ENCODE measurements at regions not wholly inside any gene's neighbourhood (a gene's known extent, or its start where the extent isn't known, plus 50 kb on each side); places are given as distances from the start of the nearest gene placed in this dataset.
"Not testable (repeated sequence)": the region's sequence is repeated elsewhere in the genome, so short reads cannot be mapped to it uniquely, and the experiment has no call there.

GRCh38 chr3:87793337-87793877 lies 265.4 kb downstream of the CGGBP1 start:
- DNase-seq (ENCODE audit: low spot score): no peak

DNA sequence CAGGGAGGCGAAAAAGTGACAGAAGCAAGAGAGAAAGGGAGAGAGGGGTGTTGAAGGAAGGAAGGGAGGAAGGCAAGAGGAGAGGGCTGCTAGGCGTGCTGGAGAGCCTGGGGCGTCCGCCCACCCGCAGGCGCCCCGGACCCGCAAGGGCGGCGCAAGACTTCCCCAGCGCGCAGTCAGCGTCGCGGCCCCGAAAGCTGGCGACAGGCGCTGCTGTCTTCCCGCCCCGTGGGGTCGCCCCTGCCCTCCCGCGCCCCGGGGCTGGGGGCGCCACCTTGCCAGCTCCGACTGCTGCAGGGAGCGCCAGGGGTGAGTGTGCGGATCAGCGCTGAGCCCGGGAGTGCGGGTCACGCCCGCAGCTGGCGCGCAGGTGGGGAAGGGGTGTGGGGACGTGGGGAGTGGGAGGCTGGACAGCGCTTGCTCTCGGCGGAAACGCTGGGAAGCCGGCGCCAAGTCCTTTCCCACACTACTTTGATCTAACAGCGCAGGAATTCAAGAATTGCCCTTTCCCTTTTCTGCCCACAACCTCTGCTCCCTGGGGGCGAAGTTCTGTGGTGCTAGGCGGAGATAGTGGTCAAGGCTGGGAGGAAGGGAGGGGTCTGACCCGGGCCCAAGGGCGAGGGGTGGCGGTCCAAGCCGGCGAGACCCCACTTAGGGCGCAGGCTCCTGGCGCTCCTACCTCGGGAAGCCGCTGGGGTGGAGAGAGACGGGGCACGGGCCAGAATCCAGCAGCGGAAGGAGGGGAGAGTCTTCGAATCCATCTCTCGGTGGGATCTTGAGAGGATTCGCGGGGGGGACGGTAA lies 266.1 kb downstream of the CGGBP1 start, which contains the start of gene HTR1F:
HTR1F (plus strand) TSS at position 173 of the 803 bp plus-strand sequence.
- peak; percentile 72 for DNase-seq (ENCODE audit: low spot score)

GRCh38 chr3:87792198-87792533 lies 266.6 kb downstream of the CGGBP1 start:
- no peak for DNase-seq (ENCODE audit: low spot score)

- DNase-seq (ENCODE audit: low spot score): no peak
Observed at GRCh38 chr3:87791248-87792027, 267.4 kb downstream of the CGGBP1 start.

GRCh38 chr3:87789049-87789448 lies 269.8 kb downstream of the CGGBP1 start:
- DNase-seq (ENCODE audit: low spot score): not testable (repeated sequence)

GRCh38 chr3:87788516-87788915 lies 270.3 kb downstream of the CGGBP1 start:
- DNase-seq (ENCODE audit: low spot score): no peak

- no peak for DNase-seq (ENCODE audit: low spot score)
Observed at GRCh38 chr3:87780811-87781210, 278.0 kb downstream of the CGGBP1 start.

DNA sequence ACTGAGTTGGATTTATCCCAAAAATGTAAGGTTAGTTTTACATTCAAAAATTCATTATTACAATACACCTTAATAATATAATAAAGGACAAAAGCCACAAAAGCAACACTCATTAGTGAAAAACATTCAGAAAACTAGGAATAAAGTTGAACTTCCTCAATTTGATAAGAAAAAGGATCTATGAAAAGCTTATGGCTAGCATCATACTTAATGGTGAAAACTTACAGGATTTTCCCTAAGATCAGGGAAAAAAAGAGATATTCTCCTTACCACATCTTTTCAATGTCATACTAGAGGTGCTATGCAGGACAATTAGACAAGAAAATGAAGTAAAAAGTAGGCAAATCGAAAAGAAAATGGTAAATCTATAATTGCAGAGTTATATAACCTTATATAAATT lies 279.9 kb downstream of the CGGBP1 start:
- no peak for DNase-seq (ENCODE audit: low spot score)

DNA sequence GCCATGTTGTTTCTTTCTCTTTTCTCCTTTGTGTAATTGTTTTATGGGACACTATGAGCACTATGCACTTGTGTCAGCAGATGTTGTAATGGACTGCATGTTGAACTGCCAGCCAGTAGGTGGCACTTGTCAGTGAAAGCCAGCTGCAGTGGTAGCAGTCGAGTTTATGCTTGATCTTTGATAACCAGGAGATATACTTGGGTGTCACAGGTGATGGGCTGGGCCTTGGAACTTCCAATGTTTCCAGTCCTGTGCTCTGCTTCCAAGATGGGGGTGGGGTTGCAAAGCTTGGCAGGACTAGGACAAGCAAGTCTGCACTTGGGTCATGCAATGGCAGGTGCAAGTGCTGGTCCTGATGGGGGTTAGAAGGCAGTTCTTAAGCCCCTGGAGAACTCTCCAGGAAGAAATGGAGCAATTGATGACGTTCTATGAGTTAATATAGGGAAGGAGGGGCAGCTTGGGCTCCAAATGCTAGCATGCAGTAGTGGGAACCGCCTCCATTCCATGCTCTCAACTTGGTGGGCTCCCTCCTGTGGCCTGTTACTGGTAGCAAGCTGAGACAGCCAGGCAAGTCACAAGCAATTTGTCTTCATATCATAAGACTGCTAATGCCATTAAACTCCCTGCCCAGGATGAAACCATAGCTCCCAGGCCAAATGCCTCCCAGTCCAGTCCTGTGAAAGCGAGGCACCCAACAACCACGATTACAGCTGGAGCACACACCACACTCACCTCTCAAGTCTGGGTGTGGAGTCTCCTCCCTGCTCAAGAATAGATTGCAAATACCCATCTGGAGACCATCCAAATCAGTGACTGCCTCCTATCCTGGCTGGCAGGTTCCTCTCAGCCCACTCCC lies 287.2 kb downstream of the CGGBP1 start:
- DNase-seq (ENCODE audit: low spot score): peak; percentile 51

- DNase-seq (ENCODE audit: low spot score): no peak
Observed at GRCh38 chr3:87766721-87767120, 292.1 kb downstream of the CGGBP1 start.

GRCh38 chr3:87765256-87765655 lies 293.5 kb downstream of the CGGBP1 start:
- DNase-seq (ENCODE audit: low spot score): no peak

DNA sequence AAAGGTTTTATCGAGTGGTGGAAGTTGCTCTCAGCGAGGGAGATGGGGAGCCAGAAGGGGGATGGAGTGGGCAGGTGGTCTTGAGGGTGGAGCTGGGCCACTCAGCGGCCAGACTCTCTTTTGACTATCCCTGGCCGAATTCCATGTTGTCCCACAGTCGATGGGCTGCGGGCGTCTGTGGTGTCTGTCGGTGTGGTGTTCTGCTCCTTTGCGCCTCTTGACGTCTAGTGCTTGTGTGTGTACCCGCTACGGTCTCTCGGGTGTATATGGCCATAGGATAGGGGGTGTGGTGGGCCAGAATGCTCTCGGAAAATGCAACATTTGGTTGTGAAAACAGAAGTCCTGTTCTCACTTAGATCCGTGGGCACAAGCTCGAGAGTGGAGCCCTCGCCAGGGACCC lies 297.0 kb downstream of the CGGBP1 start:
- no peak for DNase-seq (ENCODE audit: low spot score)

- no peak for DNase-seq (ENCODE audit: low spot score)
Observed at GRCh38 chr3:87761341-87761740, 297.5 kb downstream of the CGGBP1 start.

- DNase-seq (ENCODE audit: low spot score): no peak
Observed at GRCh38 chr3:87756616-87757015, 302.2 kb downstream of the CGGBP1 start.

DNA sequence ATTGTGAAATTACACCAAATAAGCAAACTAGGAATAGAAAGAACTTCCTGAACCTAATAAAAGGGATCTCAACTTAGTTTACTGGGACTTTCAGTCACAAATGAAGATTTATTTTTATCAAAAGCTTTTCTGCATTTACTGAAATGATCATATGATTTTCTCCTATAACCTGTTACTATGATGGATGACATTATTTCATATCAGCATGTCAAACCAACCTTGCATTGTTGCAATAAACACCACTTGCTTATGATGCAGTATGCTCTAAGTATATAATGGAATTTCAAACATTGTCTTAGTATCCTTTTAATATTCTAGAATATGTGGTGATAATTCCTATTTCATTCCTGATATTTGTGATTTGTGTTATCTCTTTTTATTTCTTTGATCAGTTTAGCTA lies 303.0 kb downstream of the CGGBP1 start:
- DNase-seq (ENCODE audit: low spot score): no peak

GRCh38 chr3:87742250-87742649 lies 316.6 kb downstream of the CGGBP1 start:
- DNase-seq (ENCODE audit: low spot score): no peak

- not testable (repeated sequence) for DNase-seq (ENCODE audit: low spot score)
Observed at GRCh38 chr3:87740894-87741293, 317.9 kb downstream of the CGGBP1 start.

DNA sequence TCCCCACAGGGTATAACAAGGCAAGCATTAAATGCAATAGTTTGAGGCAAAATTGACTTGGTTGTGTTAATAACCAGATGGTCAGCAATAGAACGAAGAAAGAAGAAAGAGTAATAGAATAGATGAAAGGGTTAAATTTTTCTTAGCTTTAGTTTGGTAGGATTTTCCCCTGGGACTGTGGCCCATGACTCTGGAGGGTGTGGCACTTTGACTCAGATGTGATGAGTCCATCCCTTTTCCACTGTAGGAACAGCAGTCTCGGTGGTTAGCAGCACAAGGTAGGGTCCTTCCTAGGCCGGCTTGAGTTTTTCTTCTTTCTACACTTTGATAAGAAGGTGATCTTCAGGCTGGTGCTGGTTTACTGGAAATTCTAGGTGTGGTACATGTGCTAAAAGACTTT lies 321.0 kb downstream of the CGGBP1 start:
- DNase-seq (ENCODE audit: low spot score): not testable (repeated sequence)

DNA sequence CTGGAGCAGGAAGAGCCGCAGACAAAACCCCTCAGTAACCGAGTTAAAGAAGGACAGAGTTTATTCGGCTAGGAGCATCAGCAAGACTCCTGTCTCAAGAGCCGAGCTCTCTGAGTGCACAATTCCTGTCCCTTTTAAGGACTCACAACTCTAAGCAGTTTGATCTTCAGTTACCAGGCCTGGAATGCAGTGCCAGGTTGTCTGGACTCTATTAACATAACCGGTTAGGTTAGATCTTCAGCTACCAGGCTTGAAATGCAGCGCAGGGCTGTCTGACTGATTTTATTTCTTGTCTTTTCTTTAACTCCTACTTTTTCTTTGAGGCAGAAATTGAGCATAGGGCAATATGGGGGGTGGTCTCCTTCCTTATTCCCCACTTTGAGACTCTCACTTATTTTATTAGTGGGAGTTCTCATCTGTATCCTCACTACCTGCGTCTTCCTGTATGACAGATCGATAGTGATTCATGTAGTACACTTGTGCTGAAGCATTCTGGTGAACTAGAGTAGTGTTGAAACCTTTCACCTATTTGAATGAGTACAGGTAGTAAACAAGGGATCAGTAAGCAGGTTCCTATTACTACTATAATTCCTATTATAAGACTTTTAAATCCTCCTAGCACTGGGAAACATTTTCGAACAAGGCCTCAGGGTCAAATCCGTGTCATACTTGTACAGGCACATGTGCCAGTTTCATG lies 325.0 kb downstream of the CGGBP1 start:
- no peak for DNase-seq (ENCODE audit: low spot score)

DNA sequence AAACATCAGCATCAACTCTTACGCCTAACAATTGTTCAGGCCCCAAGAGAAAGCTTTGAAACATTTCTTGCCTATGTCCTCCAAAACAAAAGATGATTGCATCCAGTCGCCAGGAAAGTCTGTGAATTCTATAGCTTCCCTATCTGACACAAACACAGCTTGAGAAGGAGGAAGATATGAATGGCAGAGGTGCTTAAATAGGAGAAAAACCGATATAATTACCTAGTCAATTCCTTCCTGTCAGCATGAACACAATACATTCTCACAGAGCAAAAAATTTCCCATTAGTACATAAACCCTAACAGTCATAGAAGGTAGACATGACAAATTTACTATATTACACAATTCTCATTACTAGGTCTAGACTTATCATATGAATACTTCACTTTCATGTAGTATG lies 326.5 kb downstream of the CGGBP1 start:
- DNase-seq (ENCODE audit: low spot score): no peak

GRCh38 chr3:87727783-87728182 lies 331.0 kb downstream of the CGGBP1 start:
- no peak for DNase-seq (ENCODE audit: low spot score)

- DNase-seq (ENCODE audit: low spot score): no peak
Observed at GRCh38 chr3:87719060-87719459, 339.7 kb downstream of the CGGBP1 start.

Measured in D341Med (cell line).